NOMO-1 treated with dmso at 0.1 percent for 144 hours (cell line): ENCODE measurements at regions not wholly inside any gene's neighbourhood (a gene's known extent, or its start where the extent isn't known, plus 50 kb on each side); places are given as distances from the start of the nearest gene placed in this dataset.
"Not testable (repeated sequence)": the region's sequence is repeated elsewhere in the genome, so short reads cannot be mapped to it uniquely, and the experiment has no call there.

Experiments
- DNase-seq: peaks from one replicate; lab custom pipeline; 2025; ENCODE audit not compliant: unreplicated experiment; lab: John Stamatoyannopoulos, UW

- DNase-seq = no peak
Observed at GRCh38 chr4:71206763-71207162, 132.1 kb upstream of the SLC4A4 start.

- no peak for DNase-seq
Observed at GRCh38 chr4:71209161-71209560, 129.7 kb upstream of the SLC4A4 start.

GRCh38 chr4:71210823-71211222, 128.0 kb upstream of the SLC4A4 start:
- no peak for DNase-seq

GRCh38 chr4:71211748-71212147, 127.1 kb upstream of the SLC4A4 start:
- DNase-seq = no peak

GRCh38 chr4:71212216-71212615, 126.6 kb upstream of the SLC4A4 start:
- no peak for DNase-seq

- no peak for DNase-seq
Observed at GRCh38 chr4:71214578-71214977, 124.2 kb upstream of the SLC4A4 start.

GRCh38 chr4:71216316-71216959, 122.4 kb upstream of the SLC4A4 start:
- no peak for DNase-seq

GRCh38 chr4:71217688-71218087, 121.1 kb upstream of the SLC4A4 start:
- no peak for DNase-seq

GRCh38 chr4:71220848-71221247, 118.0 kb upstream of the SLC4A4 start:
- DNase-seq = not testable (repeated sequence)

GRCh38 chr4:71221510-71222466, 117.0 kb upstream of the SLC4A4 start:
- no peak for DNase-seq

GRCh38 chr4:71222661-71223060, 116.2 kb upstream of the SLC4A4 start:
- no peak for DNase-seq

GRCh38 chr4:71229477-71230270, 109.1 kb upstream of the SLC4A4 start:
- DNase-seq = no peak

GRCh38 chr4:71230271-71231128, 108.3 kb upstream of the SLC4A4 start:
- DNase-seq = no peak

- DNase-seq = no peak
Observed at GRCh38 chr4:71231129-71232055, 107.4 kb upstream of the SLC4A4 start.

- no peak for DNase-seq
Observed at GRCh38 chr4:71232056-71232430, 106.8 kb upstream of the SLC4A4 start.

- DNase-seq = no peak
Observed at GRCh38 chr4:71232846-71233245, 106.0 kb upstream of the SLC4A4 start.

- DNase-seq = no peak
Observed at GRCh38 chr4:71235311-71236201, 103.3 kb upstream of the SLC4A4 start.

GRCh38 chr4:71236226-71236625, 102.6 kb upstream of the SLC4A4 start:
- DNase-seq = no peak

GRCh38 chr4:71237641-71238040, 101.2 kb upstream of the SLC4A4 start:
- DNase-seq = no peak
